KBM-7 (cell line): ENCODE measurements at regions not wholly inside any gene's neighbourhood (a gene's known extent, or its start where the extent isn't known, plus 50 kb on each side); places are given as distances from the start of the nearest gene placed in this dataset.
A peak's percentile ranks its signal among the peaks of the same experiment; 100 is the strongest.

ENCODE experiments used
- DNase-seq: peaks from one replicate; pipeline ENCODE4 v3.0.0-alpha.2; 2015
- in situ Hi-C: fragments of 300-500 bp; cut with MboI; formaldehyde crosslinking; loops from 2 replicates; pipeline ENCODE4 v1.14.3; 2020; ENCODE audit warnings: low sequenced_read_pairs, low pct_unique_long_range_greater_than_20kb, mixed read lengths

DNA sequence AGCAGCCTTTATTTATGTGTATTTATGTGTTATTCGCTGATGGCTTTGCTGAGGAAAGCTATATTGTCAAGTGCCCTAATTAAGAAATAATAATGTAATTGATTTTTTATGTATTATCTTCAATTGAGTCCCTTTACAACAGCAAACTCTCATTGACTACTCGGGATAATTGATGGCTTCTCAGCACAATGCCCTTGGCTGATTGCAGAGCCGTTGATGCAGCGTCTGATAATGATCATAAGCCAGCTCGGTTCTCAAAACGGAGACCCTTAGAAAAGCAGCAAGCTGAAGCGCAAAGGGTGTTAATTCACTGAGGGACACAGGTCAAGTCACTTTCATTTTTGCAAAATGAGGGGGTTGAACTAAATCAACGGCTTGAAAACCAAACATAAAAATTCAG is 357.1 kb upstream of the KCNH8 start:
- DNase-seq = no peak
- in situ Hi-C loops = no loop called here

DNA sequence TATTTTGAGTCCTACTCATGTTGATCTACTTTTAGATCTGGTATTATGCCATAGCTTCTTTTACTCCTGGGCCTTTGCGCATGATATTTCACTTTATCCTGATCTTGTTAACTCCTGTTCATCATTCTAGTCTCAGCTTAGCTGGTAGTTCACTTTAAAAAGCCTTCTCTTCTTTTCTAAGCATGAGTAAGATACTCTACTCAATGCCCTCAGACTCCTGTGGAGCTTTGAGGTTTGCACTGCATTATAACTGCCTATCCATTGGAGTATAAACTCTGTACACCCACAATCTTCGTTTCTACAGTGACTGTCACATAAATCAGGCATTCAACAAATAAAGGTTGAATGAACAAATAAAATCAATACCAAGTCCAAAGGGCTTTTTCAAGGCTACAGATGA is 357.9 kb upstream of the KCNH8 start:
- in situ Hi-C loops = no loop called here
- DNase-seq = no peak

DNA sequence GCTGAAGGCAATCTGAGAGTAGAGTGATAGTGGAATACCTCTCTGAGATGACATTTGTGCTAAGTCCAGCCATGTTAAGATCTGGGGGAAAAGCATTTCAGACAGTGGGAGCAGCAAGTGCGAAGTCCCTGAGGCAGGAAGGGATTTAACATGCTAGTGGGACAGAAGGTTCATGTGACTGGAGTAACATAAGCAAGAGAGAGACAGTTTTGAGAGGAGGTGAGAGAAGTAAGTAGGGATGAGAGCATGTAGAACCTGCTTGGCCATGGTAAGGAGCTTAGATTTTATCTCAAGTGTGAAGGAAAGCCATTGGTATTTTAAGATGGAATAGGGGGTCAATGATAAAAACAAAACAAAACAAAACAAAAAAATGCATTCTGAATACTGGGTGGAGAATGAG is 358.6 kb upstream of the KCNH8 start:
- no peak for DNase-seq
- in situ Hi-C loops = no loop called here

DNA sequence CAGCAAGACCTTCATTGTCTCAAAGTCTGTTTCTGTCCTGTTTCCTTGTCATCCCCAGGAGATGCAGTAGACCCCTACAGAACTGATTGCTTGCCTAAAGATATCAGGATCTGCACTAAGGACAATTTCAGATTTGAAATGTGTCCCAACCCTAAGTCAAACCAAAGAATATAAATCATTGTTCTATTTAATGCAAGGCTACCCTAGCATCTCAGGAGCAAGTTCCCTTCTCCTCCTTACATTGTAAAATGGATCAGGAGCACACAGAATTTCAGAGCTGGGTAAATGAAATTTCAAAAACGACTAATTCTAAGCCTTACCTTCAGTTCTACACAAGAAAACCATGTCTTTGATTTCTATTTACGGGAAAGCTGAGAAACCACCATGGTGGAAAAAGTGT is 360.9 kb upstream of the KCNH8 start:
- in situ Hi-C loops = no loop called here
- DNase-seq = peak; percentile 54

DNA sequence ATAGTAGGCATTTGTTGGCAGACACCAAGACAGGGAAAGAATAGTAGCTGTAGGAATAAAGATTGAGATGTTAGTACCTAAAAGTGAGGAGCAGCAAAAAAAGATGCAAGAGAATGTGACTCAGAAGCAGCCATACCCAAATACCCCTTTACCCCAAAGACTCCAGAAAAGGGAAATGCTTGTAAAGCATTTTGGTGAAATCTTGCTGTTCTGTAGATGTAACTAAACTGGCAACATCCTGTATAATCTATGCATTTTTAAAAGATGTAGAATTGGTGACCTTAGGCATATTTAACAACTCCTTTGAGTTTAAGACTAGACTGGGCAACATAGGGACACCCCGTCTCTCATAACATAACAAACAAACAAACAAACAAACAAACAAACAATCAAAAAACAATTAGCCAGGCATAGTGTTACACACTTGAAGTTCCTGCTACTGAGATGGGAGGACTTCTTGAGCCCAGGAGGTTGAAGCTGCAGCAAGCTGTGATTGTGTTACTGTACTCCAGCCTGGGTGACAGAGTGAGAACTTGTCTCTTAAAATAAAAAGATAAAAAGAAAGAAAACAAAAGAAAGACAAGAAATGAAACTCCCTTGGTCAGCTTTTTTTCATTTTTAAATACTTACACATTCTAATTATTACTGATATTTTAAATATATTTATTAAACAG is 361.5 kb upstream of the KCNH8 start:
- DNase-seq = no peak
- in situ Hi-C loops = no loop called here

DNA sequence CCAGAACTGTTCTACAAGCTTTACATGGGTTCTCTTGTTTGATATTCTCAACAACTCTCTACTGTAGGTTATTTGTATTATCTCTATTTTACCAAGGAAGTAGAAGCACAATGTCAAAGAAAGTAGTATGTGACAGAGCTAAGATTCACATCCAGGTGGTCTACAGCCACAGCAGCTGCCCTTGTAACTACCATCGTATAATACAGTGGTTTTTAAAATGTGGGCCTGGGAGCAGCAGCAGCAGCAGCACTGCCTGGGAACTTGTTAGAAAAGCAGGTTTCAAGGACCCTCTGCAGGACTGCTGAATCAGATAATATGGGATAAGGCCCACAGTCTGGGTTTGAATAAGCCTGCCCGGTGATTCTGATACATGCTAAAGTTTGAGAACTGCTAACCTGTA is 357.1 kb upstream of the SATB1 start:
- in situ Hi-C loops = no loop called here
- no peak for DNase-seq

DNA sequence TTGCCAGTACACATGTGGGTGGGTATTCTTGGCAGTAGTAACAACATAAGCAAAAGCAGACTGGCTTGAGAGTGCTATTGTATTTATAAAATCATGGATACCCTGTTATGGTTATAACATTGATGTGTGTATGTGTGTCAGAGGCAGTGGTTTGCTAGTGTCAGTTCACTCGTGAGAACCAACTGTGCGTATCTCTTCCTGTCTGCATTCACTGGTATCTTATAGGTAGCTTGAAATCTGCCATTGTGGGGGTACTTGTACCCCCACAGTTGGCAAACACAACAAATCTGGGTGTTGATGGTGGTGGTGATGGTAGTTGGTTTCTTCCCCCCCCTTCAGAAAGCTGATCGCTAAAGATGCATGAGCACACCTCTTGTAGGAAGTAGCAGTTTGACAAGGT is 355.8 kb upstream of the SATB1 start:
- DNase-seq = no peak
- in situ Hi-C loops = no loop called here

DNA sequence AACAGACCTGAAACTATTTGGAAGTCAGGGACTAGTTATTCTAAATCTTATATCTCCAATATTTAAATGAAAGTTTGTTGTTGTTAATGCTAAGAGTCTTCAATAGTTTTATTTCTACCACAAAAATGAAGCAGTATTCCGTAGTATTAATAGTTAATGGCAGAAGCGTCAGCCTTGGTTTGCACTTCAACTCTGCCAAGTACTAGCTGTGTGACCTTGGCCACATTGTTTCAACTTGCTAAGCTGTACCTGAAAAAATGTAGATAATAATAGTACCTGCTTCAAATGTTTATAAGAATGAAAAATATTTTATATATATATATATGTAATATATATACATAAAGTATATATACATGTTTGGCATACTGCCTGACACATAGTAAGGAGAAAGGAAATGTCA is 354.6 kb upstream of the SATB1 start:
- no peak for DNase-seq
- in situ Hi-C loops = no loop called here

DNA sequence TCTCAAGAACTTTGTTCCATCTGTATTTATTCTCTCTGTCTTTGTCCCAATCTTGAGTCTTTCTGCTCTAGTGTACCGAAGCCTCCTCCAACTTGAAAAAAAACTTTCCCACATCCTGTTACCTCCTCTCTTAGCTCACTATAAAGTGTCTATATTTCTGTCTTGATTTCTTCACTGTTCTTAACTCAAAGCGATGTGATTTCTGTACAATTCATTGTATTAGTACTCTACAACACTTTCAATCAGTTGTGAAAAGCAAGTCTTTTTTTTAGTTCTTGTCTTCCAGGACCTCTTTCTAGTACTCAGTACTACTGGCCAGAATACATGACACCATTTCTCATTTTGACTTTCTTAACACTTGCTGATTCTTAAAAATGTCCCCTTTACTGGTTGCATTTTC is 353.5 kb upstream of the SATB1 start:
- DNase-seq = no peak
- in situ Hi-C loops = no loop called here

DNA sequence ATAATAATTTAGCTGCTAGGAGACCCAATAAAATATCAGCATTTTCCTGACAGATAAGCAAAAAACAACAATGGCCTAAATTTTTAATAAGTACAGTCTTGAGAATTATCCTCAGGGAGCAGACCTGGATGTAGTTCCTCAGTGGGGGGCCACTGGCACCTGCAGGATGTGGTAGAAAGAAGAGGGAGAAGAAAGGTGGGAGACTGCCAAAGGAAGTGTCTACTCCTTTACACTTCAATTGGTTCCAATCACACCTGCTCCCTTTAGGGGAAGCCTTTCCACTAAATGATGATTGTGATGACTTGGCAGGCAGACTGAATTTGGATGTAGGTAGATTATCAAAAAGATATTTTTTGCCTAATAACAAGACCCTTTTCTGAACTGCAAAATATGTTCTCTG is 353.0 kb upstream of the SATB1 start:
- in situ Hi-C loops = no loop called here

DNA sequence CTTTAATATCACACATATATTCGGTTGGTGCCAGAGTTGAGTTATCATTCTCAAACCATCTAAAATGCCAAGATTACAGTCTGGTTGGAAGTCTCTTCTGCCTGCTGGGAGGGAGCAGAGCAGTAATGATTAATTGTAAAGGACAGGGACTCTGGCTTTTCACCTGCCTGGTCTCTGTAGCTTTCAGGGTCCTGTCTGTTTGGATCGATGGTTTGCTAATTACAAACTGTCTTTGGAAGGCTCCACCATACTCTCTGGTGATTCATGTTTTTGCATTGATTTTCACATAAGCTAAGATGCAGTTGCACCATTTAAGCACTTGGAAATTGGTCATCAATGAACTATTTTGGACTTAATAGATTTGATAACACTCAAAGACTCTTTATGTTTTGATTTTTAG is 350.4 kb upstream of the SATB1 start:
- in situ Hi-C loops = no loop called here

More for the DNA sequence above, 353.0 kb upstream of the SATB1 start:
- no peak for DNase-seq

DNA sequence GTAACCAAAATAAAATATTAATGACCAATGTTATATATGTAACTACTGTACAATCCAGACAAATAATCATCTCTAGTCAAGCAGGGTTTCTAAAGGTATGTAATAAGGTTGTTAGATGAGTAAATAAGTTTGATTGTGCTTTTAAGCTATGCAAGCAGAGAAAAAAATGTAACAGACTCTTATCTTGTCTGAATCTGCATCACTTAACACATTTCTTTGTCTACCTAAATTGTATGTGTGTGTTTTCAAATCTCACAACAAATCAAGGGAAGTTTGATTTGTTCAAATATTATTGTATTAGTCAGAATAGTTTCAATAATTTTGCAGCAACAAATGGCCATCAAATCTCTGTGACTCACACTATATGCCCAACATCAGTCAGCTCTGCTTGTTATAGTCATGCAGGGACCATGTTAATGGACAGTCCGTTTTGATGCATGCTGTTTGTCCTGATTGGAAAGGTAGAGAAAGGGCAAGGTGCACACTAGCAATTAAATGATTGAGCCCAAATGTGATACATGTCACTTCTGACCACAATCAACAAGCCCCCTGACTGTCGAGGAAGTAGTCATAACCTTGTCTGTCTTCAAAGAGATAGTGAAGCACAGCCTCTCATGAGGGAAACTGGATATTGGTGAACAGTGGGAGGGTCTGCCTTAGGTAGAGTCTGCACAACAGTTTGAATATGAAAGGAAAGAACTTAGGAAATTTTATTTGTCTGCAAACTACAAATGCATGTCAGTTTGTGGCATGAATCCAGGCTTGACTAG is 349.4 kb upstream of the SATB1 start:
- no peak for DNase-seq
- in situ Hi-C loops = loop anchor here (25.0 kb wide), 1 partner anchor 337 kb away; the partner anchor contains the start of gene SATB1

More for the DNA sequence above, 350.4 kb upstream of the SATB1 start:
- DNase-seq = no peak

DNA sequence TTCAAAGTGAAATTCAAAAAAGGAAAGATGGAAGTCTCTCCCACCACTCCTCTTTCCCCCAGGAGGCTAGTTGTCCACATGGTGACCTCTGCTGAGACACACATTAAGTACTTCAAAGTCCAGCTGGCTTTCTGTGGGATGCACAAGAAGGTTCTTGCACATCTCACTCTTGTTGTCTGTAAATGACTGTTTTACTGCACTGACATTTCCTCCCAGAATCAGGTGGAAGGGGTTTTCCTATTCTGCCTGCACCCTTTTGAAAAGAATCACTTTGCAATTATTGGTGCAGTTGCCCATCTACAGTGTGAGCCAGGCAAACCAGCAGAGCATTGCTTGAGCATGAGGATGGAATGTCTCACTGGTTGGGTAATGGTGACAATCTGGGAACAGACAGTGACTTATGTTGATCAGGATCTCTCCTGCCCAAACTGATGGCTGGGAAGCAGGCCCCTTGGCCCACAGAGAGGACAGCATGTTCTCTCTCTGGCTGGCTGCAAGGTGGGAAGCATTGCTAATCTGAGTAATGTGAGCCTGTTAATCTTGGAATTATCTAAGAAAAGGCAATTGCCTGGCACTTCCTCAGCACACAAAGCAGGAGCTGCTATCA is 347.7 kb upstream of the SATB1 start:
- in situ Hi-C loops = loop anchor here (25.0 kb wide), 1 partner anchor 336 kb away; the partner anchor contains the start of gene SATB1
- DNase-seq = no peak

DNA sequence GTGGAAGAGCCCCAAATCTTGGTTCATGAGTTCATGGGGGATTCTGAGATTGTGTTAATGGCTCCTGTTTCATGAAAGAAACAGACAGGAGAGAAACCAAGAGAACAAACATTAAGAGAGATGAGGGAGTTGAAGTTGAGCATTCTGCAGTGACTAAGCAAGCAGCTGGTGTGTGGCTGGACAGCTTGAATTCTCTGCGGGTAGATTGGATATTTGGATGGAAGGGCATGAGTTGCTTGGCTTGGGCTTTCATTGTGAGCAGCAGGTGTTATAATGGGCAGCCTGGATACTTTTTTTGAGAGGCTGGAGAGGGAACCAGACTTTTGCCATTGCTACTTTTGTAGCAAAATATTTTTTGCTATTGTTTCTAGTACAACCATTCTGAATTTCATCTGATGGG is 346.8 kb upstream of the SATB1 start:
- no peak for DNase-seq
- in situ Hi-C loops = loop anchor here (25.0 kb wide), 1 partner anchor 335 kb away; the partner anchor contains the start of gene SATB1

DNA sequence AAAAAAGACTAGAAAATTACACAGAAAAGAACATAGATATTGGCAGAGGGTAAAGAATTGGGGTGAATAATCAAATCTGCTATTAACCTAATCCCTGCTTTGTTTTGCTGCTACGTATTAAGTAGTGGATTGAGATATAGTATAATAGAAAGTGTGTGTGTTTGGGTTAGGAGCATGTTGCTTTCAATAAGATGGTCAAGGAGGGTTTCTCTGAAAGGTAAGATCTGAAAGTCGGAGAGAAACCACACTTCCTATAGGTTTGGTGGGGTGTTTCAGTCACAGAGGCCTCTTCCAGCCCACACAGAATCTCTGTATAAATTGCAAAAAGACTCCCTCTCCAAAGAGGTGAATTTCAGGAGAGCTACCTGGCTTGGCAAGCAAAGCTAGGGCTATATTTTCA is 345.7 kb upstream of the SATB1 start:
- in situ Hi-C loops = loop anchor here (25.0 kb wide), 1 partner anchor 333 kb away; the partner anchor contains the start of gene SATB1

DNA sequence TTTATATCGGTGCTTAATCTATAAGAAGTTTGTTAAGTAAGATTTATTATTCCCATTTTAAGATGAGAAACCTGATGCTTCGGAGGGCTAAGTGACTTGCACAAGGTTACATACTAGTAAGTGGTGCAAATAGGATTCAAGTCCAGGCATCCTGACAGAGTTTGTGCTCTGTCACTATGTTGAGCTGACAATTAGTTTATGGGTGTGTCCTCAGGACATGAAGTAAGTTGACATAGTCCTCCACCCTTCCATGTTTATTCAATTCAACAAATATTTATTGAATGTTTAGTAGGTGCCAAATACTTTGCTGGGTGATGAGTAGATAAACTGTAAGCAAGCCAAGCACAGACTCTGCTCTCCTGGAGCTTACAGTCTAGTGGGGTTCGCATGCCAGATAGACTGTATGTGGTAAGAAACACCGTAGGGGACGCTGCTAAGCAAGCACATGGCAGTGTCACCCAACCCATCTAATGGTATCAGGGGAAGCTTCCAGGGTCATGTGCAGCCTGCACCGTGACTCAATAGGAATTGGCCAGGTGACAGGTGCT is 342.7 kb upstream of the SATB1 start:
- in situ Hi-C loops = loop anchor here (25.0 kb wide), 1 partner anchor 331 kb away; the partner anchor contains the start of gene SATB1

More for the DNA sequence above, 345.7 kb upstream of the SATB1 start:
- DNase-seq = no peak

DNA sequence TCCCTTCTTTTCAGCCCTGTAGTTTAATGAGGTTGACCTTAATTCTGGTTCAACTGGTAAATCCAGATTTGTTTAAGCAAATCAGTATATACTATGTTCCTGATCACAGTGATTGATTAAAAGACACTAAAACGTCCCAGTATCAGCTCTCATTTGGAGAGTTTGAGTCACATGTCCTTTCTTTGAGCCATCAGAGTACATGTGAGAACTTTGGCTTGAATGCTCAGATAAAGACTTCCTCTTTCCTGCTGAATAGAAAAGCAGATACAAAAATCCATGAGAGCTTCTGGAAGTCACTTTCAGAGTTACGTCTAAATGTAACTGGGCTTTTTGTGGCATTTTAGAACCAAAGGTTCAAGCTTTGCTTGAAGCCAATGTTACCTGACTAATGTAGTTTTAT is 341.8 kb upstream of the SATB1 start:
- peak; percentile 49 for DNase-seq

More for the DNA sequence above, 342.7 kb upstream of the SATB1 start:
- DNase-seq = no peak

DNA sequence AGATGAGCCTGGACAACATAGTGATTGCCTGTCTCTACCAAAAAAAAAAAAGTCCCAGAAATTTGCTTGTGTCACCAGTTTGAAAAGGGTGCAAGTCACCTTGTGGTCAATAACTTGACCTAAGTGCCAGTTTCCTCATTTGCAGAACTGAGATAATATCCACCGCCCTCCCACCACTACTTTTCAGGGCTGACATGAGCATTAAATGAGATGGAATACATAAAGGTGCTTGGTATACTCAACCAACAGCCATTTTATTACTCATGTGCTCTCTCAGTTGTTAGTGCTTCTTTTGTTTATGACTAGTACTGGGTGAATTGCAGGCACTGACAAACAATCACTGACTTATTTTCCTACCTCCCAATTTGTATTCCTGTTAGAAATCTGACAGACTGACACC is 340.5 kb upstream of the SATB1 start:
- no peak for DNase-seq
- in situ Hi-C loops = loop anchor here (25.0 kb wide), 1 partner anchor 328 kb away; the partner anchor contains the start of gene SATB1

More for the DNA sequence above, 341.8 kb upstream of the SATB1 start:
- in situ Hi-C loops = loop anchor here (25.0 kb wide), 1 partner anchor 330 kb away; the partner anchor contains the start of gene SATB1

DNA sequence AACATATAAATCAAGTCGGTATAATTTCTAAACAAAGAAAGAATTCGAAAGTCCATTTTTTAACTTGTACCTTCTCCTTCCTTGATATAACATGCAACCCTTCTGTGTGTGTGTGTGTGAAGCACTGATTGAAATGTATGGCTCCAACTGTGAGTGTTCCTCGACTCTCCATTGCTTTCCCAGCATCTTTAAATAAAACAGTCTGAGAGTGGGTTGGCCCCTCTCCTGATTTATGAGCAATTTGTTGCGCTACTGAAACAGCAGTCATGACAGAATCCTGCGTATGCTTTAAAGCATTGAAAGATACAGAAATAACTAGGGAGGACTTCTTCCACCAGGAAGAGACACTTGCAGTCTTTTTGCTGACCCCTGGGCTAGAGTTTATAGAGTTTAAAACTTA is 340.0 kb upstream of the SATB1 start:
- DNase-seq = no peak
- in situ Hi-C loops = loop anchor here (25.0 kb wide), 1 partner anchor 328 kb away; the partner anchor contains the start of gene SATB1
